ENCODE measurements at regions not wholly inside any gene's neighbourhood (a gene's known extent, or its start where the extent isn't known, plus 50 kb on each side); places are given as distances from the start of the nearest gene placed in this dataset.

- no peak for FAIRE-seq
- DNase-seq (ENCODE audit: low spot score) = no peak
These were observed 204.2 kb downstream of the USP12 start for GRCh38 chr13:26967119-26968038.

GRCh38 chr13:26966701-26967080 lies 204.9 kb downstream of the USP12 start:
- FAIRE-seq (no peak), DNase-seq (ENCODE audit: low spot score) (no peak)

DNA sequence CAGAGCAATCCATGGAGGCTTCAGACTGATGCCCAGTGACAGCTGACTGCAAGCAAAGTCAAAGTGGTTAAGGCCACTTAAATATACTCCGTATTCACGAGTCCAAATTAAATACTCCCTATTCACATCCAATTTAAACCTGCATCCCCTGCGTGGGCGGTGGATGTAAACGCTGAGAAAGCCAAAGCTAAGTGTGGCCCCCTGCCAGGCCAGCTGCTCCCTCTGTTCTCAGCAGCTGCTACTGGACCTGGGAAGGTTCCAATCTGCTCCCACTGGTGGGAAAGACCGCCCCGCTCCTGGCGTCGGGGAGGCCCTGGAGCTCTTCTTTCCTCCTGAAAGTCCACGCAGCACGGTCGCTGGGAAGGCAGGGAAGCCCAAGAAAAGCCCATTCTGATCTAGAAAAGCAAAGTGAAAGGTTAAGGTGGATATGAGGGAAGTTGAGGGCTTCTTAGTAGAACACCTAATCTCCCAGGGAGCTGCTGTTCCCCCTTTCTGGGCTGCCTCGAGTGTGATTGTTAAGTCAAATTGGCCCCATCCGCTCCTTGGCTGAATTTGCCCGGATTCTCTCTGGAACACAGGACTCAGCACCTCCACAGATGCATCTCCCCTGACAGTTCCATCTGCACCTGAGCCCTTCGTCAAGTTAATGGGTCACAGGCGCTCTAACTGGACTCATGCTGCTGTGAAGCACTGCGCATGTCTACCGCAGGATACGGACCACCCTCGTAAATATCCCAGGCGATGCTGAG lies 205.5 kb downstream of the USP12 start:
- FAIRE-seq (no peak), DNase-seq (ENCODE audit: low spot score) (no peak)

GRCh38 chr13:26964278-26965250 lies 204.0 kb upstream of the GPR12 start:
- no peak for FAIRE-seq
- no peak for DNase-seq (ENCODE audit: low spot score)

GRCh38 chr13:26962671-26963070 lies 202.1 kb upstream of the GPR12 start:
- no peak for FAIRE-seq
- DNase-seq (ENCODE audit: low spot score) = no peak

DNA sequence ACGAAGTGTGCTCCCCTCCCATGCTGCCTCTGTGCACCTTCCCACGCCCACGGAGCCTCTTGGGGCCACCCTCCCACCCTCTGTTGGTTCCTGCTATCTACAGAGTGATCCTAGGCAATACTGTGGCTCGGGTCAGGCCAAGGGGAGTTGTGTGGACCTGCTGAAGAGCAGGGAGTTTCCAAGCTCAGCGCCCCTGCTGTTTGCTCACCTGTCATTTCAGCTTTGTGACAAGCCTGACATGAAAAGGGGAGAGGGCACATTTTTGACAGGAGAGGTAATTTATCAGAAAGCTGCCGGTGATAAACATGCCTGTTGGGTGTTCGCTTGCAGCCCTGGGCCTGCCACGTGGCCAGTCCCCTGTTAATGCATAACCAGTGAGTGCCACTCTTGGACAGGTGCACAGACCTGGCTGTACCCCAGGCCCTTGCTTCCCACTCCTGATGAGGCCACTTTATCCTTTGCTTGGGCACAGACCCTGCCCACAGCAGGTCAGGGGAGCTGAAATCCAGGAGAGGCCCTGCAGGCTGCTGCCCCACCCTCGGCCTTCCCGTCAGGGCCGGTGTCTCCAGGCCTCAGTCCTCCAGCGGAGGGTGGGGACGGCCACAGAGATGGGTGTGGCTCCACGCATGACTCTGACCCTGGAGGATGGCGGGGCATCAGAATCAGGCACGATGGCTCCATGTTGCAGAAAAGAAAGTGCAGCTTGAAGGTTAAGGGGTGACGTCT lies 201.5 kb upstream of the GPR12 start:
- FAIRE-seq = no peak

DNA sequence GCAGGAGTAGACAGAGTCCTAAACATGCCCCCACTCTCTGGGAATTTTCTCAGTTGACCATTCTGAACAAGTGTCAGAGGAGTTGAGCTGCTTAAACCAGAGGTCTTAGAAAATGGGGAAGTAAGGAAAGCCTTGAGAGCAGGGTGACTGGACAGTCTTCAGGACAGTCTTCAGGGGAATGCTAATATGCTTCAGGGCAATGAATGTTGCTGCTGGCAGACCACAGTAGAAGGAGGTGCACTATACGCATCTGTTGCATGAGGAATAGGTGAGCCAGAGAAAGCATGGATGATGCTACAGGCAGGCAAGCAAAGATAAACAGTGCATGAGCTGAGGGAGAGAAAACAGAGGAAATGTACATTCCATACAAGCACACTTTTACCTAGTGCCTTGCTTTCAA lies 196.6 kb upstream of the GPR12 start:
- no peak for DNase-seq (ENCODE audit: low spot score)
- FAIRE-seq = no peak

More for the DNA sequence above, 201.5 kb upstream of the GPR12 start:
- DNase-seq (ENCODE audit: low spot score) = no peak

- FAIRE-seq = no peak
- no peak for DNase-seq (ENCODE audit: low spot score)
These were observed 196.0 kb upstream of the GPR12 start for GRCh38 chr13:26956522-26957142.

DNA sequence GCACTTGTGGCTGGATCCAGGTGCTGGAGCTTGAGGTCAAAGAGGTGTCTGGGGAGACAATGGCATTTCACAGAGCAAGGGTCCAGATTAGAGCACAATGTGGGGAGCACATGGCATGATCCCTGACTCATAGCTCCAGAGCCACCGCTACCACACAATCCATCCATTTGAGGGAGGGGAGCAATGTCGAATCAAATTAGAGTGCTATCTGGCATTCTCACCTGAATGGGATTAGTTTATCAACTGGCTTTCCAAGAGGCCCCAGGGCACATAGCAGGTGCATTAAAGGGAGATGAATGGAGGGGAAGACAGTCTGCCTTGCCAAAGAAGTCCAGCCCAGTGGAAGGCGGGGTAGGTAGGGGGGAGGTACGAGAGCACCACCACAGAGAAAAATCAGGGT lies 194.4 kb upstream of the GPR12 start:
- FAIRE-seq (no peak), DNase-seq (ENCODE audit: low spot score) (no peak)

GRCh38 chr13:26953291-26953690 lies 192.7 kb upstream of the GPR12 start:
- DNase-seq (ENCODE audit: low spot score) = no peak
- FAIRE-seq = no peak

- FAIRE-seq (no peak), DNase-seq (ENCODE audit: low spot score) (peak; percentile 55)
These were observed 192.1 kb upstream of the GPR12 start for GRCh38 chr13:26952551-26953143.

DNA sequence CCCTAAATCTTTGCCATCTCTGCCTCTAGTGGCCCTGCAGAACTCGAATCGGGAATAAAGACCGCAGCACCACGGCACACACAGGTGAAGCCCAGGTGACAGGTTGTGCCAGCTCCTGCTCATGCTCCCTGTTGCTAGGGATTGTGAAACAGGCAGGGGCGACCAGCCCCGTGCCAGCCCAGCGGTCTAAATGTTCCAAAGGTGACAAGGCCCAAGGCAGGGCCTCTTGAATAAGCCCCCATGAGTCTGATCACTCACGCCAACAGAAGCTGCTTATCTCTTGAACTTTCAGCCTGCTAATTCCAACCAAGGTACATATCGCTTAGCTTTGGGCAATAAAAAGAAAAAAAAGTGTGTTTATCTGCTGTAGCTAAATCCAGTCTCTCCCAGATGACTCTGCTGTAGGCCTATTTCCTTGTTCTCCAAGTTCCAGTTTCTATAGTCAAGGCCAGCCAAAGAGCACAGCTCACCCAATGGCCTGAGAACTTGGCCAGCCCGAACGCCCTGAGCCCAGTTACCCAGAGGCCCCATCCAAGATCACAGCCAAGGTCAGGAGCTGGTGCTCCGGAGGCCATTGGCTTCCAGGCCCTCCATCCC lies 191.1 kb upstream of the GPR12 start:
- DNase-seq (ENCODE audit: low spot score) = no peak
- FAIRE-seq = no peak

DNA sequence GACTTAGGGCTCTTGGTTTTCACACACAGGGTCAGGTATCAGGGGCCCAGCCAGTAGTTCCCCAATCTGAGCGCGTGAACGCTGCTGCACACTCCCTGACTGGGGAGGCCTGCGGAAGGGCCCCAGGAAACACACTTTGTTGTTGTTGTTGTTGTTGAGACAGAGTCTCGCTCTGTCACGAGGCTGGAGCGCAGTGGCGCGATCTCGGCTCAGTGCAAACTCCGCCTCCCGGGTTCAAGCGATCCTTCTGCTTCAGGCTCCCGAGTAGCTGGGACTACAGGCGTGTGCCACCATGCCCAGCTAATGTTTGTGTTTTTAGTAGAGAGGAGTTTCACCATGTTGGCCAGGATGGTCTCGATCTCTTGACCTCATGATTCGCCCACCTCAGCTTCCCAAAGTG lies 190.4 kb upstream of the GPR12 start:
- DNase-seq (ENCODE audit: low spot score) = no peak
- FAIRE-seq = no peak

- no peak for DNase-seq (ENCODE audit: low spot score)
- FAIRE-seq = no peak
These were observed 190.0 kb upstream of the GPR12 start for GRCh38 chr13:26950546-26950945.

DNA sequence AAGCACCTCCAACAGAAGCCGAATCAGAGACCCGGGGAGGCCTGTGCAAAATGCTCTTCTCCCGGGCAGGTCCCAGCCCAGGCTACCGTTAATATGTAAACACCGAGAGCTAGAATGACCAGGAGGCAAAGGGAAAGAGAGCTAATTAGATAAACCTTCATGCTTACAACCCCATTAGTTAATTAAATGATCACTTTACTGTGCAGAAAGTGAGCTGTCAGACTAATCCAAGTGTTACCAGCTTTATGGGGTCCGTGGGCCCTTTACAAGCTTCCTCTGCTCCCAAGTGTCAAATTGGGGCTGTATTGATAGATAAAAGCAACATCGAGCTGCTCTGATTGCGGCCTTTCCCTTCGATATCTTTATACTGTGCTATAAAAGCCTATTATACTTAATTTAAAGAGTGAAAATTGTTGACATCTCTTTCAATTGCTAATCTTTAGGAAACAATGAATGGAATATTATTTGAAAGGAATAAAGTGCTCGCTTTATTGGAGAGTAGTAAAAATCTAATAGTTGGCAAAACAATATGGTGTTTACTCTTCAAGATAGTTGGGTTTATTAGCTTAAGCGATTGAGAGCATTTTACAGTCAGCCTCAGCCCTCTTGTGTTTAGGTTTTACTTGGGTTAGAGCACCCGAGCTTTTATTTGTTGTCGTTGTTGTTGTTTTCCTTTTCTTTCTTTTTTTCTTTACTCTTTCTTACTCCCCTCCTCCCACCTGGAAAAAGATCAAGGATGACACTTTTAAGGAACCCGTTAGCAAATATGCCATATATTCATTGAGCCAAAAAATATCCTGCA lies 189.3 kb upstream of the GPR12 start:
- FAIRE-seq = no peak
- DNase-seq (ENCODE audit: low spot score) = no peak

DNA sequence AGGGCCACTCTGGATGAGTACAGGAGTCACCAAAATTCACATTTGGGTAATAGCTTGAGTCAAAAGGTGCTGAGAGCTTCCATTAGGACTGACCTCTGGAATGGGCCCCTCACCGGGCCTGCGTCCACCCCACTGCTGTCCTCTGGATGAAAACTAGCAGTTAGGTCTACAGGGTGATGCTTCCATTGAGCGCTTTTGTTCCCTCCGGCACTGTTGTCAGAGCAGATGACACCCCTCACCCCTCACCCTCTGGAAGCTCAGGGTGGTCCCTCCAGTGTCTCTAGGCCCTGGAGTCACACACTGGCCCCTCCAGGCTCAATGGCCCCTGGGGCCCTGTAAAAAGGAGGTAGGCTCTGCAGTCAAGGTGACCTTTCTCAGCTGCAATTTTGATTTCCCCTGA lies 187.8 kb upstream of the GPR12 start:
- DNase-seq (ENCODE audit: low spot score) (no peak), FAIRE-seq (no peak)

GRCh38 chr13:26946684-26947343 lies 186.2 kb upstream of the GPR12 start:
- DNase-seq (ENCODE audit: low spot score) (peak; percentile 71), FAIRE-seq (peak; percentile 72)

- FAIRE-seq (no peak), DNase-seq (ENCODE audit: low spot score) (no peak)
These were observed 183.2 kb upstream of the GPR12 start for GRCh38 chr13:26943748-26944147.

Data from RCC 7860 (cell line).